BE2C (cell line): ENCODE measurements at regions not wholly inside any gene's neighbourhood (a gene's known extent, or its start where the extent isn't known, plus 50 kb on each side); places are given as distances from the start of the nearest gene placed in this dataset.
"Not testable (repeated sequence)": the region's sequence is repeated elsewhere in the genome, so short reads cannot be mapped to it uniquely, and the experiment has no call there.

Experiments used
- DNase-seq: peaks from one replicate; pipeline ENCODE4 v3.0.0-alpha.2; 2020
- H3K27me3 ChIP-seq: fragments of 250-450 bp; sonication (Bioruptor Pico); 2 replicates; pipeline ENCODE4 v1.5.1; 2020; ENCODE audit warnings: mild to moderate bottlenecking
- H3K36me3 ChIP-seq: fragments of 250-450 bp; sonication (Bioruptor Pico); 2 replicates; pipeline ENCODE4 v1.5.1; 2020; ENCODE audit warnings: mild to moderate bottlenecking
- H3K4me1 ChIP-seq: fragments of 250-450 bp; sonication (Bioruptor Pico); 2 replicates; pipeline ENCODE4 v1.5.1; 2020
- H3K4me3 ChIP-seq: 2 replicates; pipeline ENCODE4 v1.5.1; 2011; ENCODE audit warnings: low read depth, low read length
- H3K9me3 ChIP-seq: fragments of 250-450 bp; sonication (Bioruptor Pico); 2 replicates; pipeline ENCODE4 v1.5.1; 2020
- TF ChIP-seq, protein P1 (sequence below): IDR thresholded peaks from 2 replicates; pipeline ENCODE4 v1.5.1; 2012; ENCODE audit warnings: mild to moderate bottlenecking, low read depth, low read length

DNA sequence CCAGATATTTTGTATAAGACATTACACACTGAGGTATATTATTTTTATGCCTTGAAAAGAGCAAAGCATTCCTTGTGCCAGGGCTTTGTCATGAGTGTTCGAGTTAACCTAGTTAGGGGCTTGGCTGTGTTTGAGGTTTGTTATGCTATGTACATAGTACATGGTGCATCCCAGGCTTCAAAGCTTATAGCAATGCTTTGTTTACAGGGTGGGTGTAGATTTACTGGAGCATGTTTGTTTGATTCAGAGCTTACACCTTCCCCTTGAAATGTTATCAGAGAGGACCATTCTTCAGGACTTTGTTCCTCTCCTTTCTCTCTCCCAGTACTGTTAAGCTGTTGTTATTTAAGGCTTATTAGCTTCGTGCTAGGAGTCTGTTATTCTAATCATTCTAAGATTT lies 738.7 kb upstream of the LRRTM4 start:
- Histone ChIP-seq H3K4me3 (no peak overlapping the region), H3K9me3 (no peaks in the 10 kb centered on the region), H3K27me3 (no peaks in the 10 kb centered on the region), H3K4me1 (no peaks in the 10 kb centered on the region; the same call in 1 of the 2 replicates), H3K36me3 (no peaks in the 10 kb centered on the region)
- DNase-seq: no peak
- TF ChIP-seq, protein P1, sequence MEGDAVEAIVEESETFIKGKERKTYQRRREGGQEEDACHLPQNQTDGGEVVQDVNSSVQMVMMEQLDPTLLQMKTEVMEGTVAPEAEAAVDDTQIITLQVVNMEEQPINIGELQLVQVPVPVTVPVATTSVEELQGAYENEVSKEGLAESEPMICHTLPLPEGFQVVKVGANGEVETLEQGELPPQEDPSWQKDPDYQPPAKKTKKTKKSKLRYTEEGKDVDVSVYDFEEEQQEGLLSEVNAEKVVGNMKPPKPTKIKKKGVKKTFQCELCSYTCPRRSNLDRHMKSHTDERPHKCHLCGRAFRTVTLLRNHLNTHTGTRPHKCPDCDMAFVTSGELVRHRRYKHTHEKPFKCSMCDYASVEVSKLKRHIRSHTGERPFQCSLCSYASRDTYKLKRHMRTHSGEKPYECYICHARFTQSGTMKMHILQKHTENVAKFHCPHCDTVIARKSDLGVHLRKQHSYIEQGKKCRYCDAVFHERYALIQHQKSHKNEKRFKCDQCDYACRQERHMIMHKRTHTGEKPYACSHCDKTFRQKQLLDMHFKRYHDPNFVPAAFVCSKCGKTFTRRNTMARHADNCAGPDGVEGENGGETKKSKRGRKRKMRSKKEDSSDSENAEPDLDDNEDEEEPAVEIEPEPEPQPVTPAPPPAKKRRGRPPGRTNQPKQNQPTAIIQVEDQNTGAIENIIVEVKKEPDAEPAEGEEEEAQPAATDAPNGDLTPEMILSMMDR: no peak

DNA sequence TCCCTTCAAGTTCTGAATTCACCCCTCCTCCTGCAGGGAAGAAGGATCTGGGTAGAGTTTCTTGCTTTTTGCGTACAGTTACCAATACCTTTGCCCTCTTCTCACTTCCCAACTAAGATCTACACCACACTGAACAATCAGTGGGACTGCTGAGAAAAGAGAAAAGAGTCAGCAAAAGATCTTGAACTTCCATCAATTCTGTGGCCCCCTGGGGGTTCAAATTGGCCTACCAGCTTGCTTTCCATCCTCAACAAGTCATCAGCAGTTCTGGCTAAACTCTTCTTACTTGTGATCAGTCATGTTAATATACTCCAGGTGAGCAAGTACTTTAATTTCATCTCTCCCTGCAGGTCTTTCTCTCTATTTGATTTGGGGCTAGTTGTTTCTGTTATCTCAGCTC lies 739.3 kb upstream of the LRRTM4 start:
- no peaks in the 10 kb centered on the region; the same call in 1 of the 2 replicates for H3K4me1 ChIP-seq
- TF ChIP-seq, protein P1: no peak
- H3K9me3 ChIP-seq: no peaks in the 10 kb centered on the region
- no peaks in the 10 kb centered on the region for H3K36me3 ChIP-seq
- no peak for DNase-seq
- H3K27me3 ChIP-seq: no peaks in the 10 kb centered on the region
- no peak overlapping the region for H3K4me3 ChIP-seq

DNA sequence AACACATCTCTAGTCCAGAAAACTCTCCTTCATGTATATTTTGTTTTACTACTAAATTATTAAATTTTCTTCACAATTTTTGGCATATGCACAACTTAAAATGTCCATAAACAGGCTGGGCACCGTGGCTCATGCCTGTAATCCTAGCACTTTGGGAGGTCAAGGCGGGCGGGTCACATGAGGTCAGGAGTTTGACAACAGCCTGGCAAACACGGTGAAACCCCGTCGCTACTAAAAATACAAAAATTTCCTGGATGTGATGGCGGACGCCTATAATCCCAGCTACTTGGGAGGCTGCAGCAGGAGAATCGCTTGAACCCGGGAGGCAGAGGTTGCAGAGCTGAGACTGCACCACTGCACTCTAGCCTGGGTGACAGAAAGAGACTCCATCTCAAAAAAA lies 739.9 kb upstream of the LRRTM4 start:
- not testable (repeated sequence) for H3K4me1 ChIP-seq, H3K27me3 ChIP-seq, H3K9me3 ChIP-seq, H3K4me3 ChIP-seq, DNase-seq, H3K36me3 ChIP-seq

DNA sequence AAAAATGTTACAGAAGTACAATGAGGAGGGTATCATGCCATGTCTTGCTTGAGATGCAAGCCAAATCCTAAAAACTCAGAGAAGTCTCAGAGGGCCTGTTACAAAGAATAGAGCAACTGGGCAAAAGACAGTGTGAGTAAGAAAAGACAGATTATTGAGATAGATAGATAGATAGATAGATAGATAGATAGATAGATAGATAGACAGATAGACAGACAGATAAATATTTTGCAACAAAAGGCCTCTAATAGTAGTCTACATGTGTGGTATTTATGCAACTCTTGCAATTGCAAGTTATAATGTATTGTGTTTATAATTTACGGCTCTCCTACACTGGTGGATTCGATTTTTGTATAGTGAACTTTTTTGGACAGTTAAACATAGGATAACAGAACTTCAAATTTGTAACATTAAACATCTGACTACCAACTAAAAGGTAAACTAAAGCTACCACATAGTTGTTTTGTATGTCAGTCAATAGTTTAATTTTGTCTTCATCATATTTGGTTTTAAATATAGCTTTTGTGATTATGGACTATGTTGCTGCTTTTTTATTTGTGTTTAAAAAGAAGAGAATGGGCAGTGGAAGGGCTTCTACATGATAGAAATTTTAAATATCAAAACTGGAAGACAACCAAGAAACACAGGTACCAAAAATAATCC lies 740.7 kb upstream of the LRRTM4 start:
- Histone ChIP-seq H3K27me3 (no peaks in the 10 kb centered on the region), H3K9me3 (no peaks in the 10 kb centered on the region), H3K36me3 (no peaks in the 10 kb centered on the region), H3K4me3 (no peak overlapping the region), H3K4me1 (no peaks in the 10 kb centered on the region; the same call in 1 of the 2 replicates)
- no peak for DNase-seq
- TF ChIP-seq, protein P1: no peak

DNA sequence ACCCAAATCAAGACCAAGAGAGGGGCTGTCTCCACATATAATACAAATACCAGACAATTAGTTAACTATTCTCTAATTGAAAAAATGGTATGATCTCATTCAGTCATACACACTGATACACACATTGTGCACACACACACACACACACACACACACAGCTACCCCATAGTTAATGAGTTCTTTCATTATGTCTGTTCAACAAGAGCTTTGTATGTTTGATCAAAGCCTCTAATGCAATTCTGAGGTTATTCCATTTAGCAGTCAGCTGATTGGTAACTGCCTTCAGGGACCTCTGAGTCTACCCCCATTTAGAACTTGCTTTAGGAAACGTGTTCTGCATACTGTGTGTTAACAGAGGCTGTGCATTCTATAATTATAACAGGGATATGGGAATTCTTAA lies 741.4 kb upstream of the LRRTM4 start:
- TF ChIP-seq, protein P1: no peak
- Histone ChIP-seq H3K4me1 (no peaks in the 10 kb centered on the region; the same call in 1 of the 2 replicates), H3K4me3 (no peak overlapping the region), H3K27me3 (no peaks in the 10 kb centered on the region), H3K36me3 (no peaks in the 10 kb centered on the region), H3K9me3 (no peaks in the 10 kb centered on the region)
- DNase-seq: no peak

DNA sequence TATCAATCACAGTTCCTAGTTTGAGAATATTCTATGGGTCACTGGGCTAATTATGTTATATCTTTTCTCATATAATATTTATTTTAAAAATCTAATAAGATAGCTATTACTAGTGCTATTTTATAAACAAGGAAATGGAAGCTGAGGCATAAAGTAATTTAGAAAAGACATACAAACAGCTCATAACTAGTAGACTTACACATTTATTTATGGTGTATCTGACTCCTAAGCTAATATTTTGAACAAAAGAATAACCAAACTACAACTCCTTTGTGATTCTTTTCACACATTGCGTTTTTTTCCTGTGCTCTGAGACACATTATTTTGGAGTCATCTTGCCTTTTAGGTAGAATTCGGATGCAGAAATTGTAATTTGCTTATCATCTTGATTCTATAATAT lies 742.0 kb upstream of the LRRTM4 start:
- Histone ChIP-seq H3K27me3 (no peaks in the 10 kb centered on the region), H3K36me3 (no peaks in the 10 kb centered on the region), H3K4me1 (no peaks in the 10 kb centered on the region; the same call in 1 of the 2 replicates), H3K9me3 (no peaks in the 10 kb centered on the region), H3K4me3 (no peak overlapping the region)
- TF ChIP-seq, protein P1: no peak
- no peak for DNase-seq
